HG03565 (cell line): ENCODE measurements at regions not wholly inside any gene's neighbourhood (a gene's known extent, or its start where the extent isn't known, plus 50 kb on each side); places are given as distances from the start of the nearest gene placed in this dataset.

Experiments used
- ATAC-seq: cut with Tn5 transposase; IDR thresholded peaks from one replicate; pipeline ENCODE4 v1.9.1; 2021; ENCODE audit warnings: mild to moderate bottlenecking, moderate library complexity; ENCODE audit not compliant: unreplicated experiment

GRCh38 chr9:6703898-6704639 lies 53.7 kb upstream of the KDM4C start:
- peak; percentile 80 for ATAC-seq

DNA sequence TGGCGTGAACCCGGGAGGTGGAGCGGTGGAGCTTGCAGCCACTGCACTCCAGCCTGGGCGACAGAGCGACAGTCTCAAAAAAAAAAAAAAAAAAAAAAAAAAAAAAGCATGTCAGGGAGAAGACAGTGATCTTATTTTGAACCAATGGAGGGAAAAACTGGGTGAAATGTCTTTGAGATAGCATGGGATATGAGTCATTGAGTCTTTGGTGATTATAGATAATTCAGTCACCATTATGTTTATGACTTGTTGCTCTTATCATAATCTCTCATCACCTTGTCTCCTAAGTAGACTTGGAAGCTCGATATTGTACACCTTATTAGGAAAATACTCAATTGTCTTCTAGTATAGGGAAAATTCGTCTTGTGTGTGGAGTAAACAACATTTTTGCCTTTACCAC lies 55.1 kb upstream of the KDM4C start:
- no peak for ATAC-seq

DNA sequence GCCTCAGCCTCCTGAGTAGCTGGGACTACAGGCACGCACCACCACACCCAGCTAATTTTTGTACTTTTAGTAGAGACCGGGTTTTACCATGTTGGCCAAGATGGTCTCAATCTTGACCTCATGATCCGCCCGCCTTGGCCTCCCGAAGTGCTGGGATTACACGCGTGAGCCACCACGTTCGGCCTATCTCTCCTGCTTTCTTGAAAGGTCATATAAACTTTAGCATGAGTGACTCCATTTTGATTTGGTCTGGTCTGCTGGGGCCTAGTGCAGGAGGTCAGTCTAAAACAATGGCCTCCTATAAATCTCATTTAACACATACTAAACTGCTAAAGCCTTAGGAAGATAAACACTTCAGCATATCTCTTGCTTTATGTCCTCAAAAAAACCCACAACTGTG lies 50.6 kb upstream of the GLDC start:
- ATAC-seq, result no peak

GRCh38 chr9:6695121-6695814 lies 49.7 kb upstream of the GLDC start:
- no peak for ATAC-seq
